H9 (cell line): ENCODE measurements at regions not wholly inside any gene's neighbourhood (a gene's known extent, or its start where the extent isn't known, plus 50 kb on each side); places are given as distances from the start of the nearest gene placed in this dataset.

Source experiments
- DNase-seq: peaks from one replicate; pipeline ENCODE4 v3.0.0-alpha.2; 2017
- H2AFZ ChIP-seq: one replicate; pipeline ENCODE4 v1.6.1; 2013; ENCODE audit warnings: mild to moderate bottlenecking, low read length, control low read depth, moderate library complexity
- H2AK5ac ChIP-seq: 2 replicates; pipeline ENCODE4 v1.6.1; 2013; ENCODE audit warnings: low read length, control low read depth, mixed read lengths; ENCODE audit not compliant: insufficient read length
- H2BK120ac ChIP-seq: one replicate; pipeline ENCODE4 v1.6.1; 2013; ENCODE audit warnings: low read depth, mild to moderate bottlenecking, low read length, control low read depth, inconsistent platforms; ENCODE audit not compliant: poor library complexity, severe bottlenecking
- H2BK12ac ChIP-seq: 2 replicates; pipeline ENCODE4 v1.6.1; 2013; ENCODE audit warnings: low read length, control low read depth, mixed read lengths, low read depth; ENCODE audit not compliant: insufficient read length
- H2BK15ac ChIP-seq: 2 replicates; pipeline ENCODE4 v1.6.1; 2013; ENCODE audit warnings: low read depth, low read length, control low read depth
- H2BK20ac ChIP-seq: one replicate; pipeline ENCODE4 v1.6.1; 2013; ENCODE audit warnings: low read depth, mild to moderate bottlenecking, low read length, control low read depth, inconsistent platforms; ENCODE audit not compliant: poor library complexity, severe bottlenecking
- H2BK5ac ChIP-seq: 2 replicates; pipeline ENCODE4 v1.6.1; 2013; ENCODE audit warnings: low read length, control low read depth, mixed read lengths; ENCODE audit not compliant: insufficient read length
- H3K14ac ChIP-seq: 2 replicates; pipeline ENCODE4 v1.6.1; 2013; ENCODE audit warnings: low read length, control low read depth; ENCODE audit not compliant: insufficient read depth
- H3K18ac ChIP-seq: 2 replicates; pipeline ENCODE4 v1.6.1; 2013; ENCODE audit warnings: low read depth, mild to moderate bottlenecking, mixed read lengths, low read length, control low read depth; ENCODE audit not compliant: insufficient read length
- H3K23ac ChIP-seq: 2 replicates; pipeline ENCODE4 v1.6.1; 2013; ENCODE audit warnings: low read length, control low read depth, mixed read lengths, low read depth; ENCODE audit not compliant: insufficient read length
- H3K23me2 ChIP-seq: 2 replicates; pipeline ENCODE4 v1.6.1; 2013; ENCODE audit warnings: low read depth, mild to moderate bottlenecking, mixed read lengths, low read length, control low read depth; ENCODE audit not compliant: insufficient read length, poor library complexity, severe bottlenecking
- H3K27ac ChIP-seq: 2 replicates; pipeline ENCODE4 v1.5.1; 2013; ENCODE audit warnings: low read length, control low read depth, mixed read lengths, low read depth; ENCODE audit not compliant: insufficient read length
- H3K27me3 ChIP-seq: 2 replicates; pipeline ENCODE4 v1.6.1; 2013; ENCODE audit warnings: low read length, control low read depth, inconsistent platforms; ENCODE audit not compliant: insufficient read depth
- H3K4ac ChIP-seq: 2 replicates; pipeline ENCODE4 v1.6.1; 2013; ENCODE audit warnings: low read depth, mild to moderate bottlenecking, control low read depth, inconsistent platforms, low read length, moderate library complexity
- H3K4me1 ChIP-seq: 2 replicates; pipeline ENCODE4 v1.6.1; 2013; ENCODE audit warnings: low read length, control low read depth, inconsistent platforms; ENCODE audit not compliant: insufficient read depth
- H3K4me2 ChIP-seq: 2 replicates; pipeline ENCODE4 v1.6.1; 2013; ENCODE audit warnings: low read length, control low read depth, mixed read lengths; ENCODE audit not compliant: insufficient read length, insufficient read depth
- H3K56ac ChIP-seq: 2 replicates; pipeline ENCODE4 v1.6.1; 2013; ENCODE audit warnings: low read depth, mild to moderate bottlenecking, mixed read lengths, low read length, control low read depth; ENCODE audit not compliant: insufficient read length
- H3K79me1 ChIP-seq: 2 replicates; pipeline ENCODE4 v1.6.1; 2013; ENCODE audit warnings: low read depth, mild to moderate bottlenecking, moderate library complexity, low read length, control low read depth, inconsistent platforms; ENCODE audit not compliant: insufficient read depth, poor library complexity, severe bottlenecking
- H3K79me2 ChIP-seq: 2 replicates; pipeline ENCODE4 v1.6.1; 2013; ENCODE audit warnings: low read length, control low read depth, inconsistent platforms; ENCODE audit not compliant: insufficient read depth
- H3K9ac ChIP-seq: 2 replicates; pipeline ENCODE4 v1.6.1; 2013; ENCODE audit warnings: low read length, control low read depth, mixed read lengths; ENCODE audit not compliant: insufficient read length; ENCODE audit errors: extremely low read depth
- H3K9me3 ChIP-seq: one replicate; pipeline ENCODE4 v1.6.1; 2013; ENCODE audit warnings: low read depth, low read length, inconsistent platforms; ENCODE audit not compliant: control insufficient read depth
- H3T11ph ChIP-seq: one replicate; pipeline ENCODE4 v1.6.1; 2013; ENCODE audit warnings: mild to moderate bottlenecking, low read length, control low read depth, inconsistent platforms
- H4K20me1 ChIP-seq: one replicate; pipeline ENCODE4 v1.6.1; 2013; ENCODE audit not compliant: control insufficient read depth, insufficient read length, insufficient read depth
- H4K5ac ChIP-seq: 2 replicates; pipeline ENCODE4 v1.6.1; 2013; ENCODE audit warnings: low read depth, mild to moderate bottlenecking, mixed read lengths, low read length, control low read depth; ENCODE audit not compliant: insufficient read length
- H4K8ac ChIP-seq: replicated peaks from 2 replicates; pipeline ENCODE4 v1.6.1; 2013; ENCODE audit warnings: low read length, control low read depth, mixed read lengths, low read depth; ENCODE audit not compliant: insufficient read length
- H4K91ac ChIP-seq: 2 replicates; pipeline ENCODE4 v1.6.1; 2013; ENCODE audit warnings: low read depth, mild to moderate bottlenecking, moderate library complexity, mixed read lengths, low read length, control low read depth; ENCODE audit not compliant: insufficient read length
- H3K27ac Mint-ChIP-seq, 3 experiments: 2 replicates in 2 of 3; 3 replicates in 1 of 3; pipeline ENCODE4 v1.8.0; 2020 to 2021; ENCODE audit warnings: mixed read lengths in 3 of 3, mild to moderate bottlenecking in 1 of 3, moderate library complexity in 1 of 3
- H3K27me3 Mint-ChIP-seq: 2 replicates; pipeline ENCODE4 v1.8.0; 2021; ENCODE audit warnings: low read depth, mild to moderate bottlenecking, moderate library complexity, mixed read lengths
- H3K36me3 Mint-ChIP-seq, 3 experiments: 2 replicates in 2 of 3; 3 replicates in 1 of 3; pipeline ENCODE4 v1.8.0; 2020 to 2021; ENCODE audit warnings: low read depth in 3 of 3, mixed read lengths in 3 of 3; ENCODE audit not compliant: insufficient read depth in 1 of 3
- H3K4me1 Mint-ChIP-seq, 2 experiments: 2 replicates each; pipeline ENCODE4 v1.8.0; 2020; ENCODE audit warnings: mixed read lengths in 2 of 2
- H3K4me3 Mint-ChIP-seq, 2 experiments: 2 replicates in 1 of 2; 3 replicates in 1 of 2; pipeline ENCODE4 v1.8.0; 2020 to 2021; ENCODE audit warnings: mild to moderate bottlenecking in 2 of 2, mixed read lengths in 2 of 2, moderate library complexity in 1 of 2
- H3K9me3 Mint-ChIP-seq, 2 experiments: 2 replicates in 1 of 2; 3 replicates in 1 of 2; pipeline ENCODE4 v1.8.0; 2020; ENCODE audit warnings: mild to moderate bottlenecking in 2 of 2, mixed read lengths in 2 of 2, moderate library complexity in 1 of 2
- TF ChIP-seq, protein P1 (sequence below): fragments of 200-600 bp; sonication (generic); conservative IDR thresholded peaks from 3 replicates; pipeline ENCODE4 v1.8.0; 2021; ENCODE audit warnings: antibody characterized with exemption, mild to moderate bottlenecking

DNA sequence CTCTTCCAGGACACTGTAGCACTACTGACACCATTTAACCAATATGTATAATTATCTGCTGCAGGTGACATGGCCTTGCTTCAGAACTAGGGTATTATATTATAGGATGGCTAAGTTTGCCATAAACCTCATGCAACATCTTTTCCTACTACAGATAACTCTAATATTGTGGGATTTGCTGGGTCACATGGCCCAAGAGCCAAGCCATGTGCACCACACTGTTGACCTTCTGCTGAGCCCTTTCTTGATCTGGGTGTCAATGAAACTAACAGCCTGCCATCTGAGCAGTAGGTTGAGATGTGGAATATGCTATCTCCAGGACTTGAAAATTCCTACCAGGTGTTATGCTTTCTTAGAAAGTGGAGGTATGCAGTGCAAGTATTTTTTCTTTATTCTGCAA, 2291.1 kb downstream of the MRPL39 start:
- H2AFZ ChIP-seq: no peak overlapping the region
- no peaks in the 10 kb centered on the region for H4K20me1 ChIP-seq
- H3K9ac ChIP-seq: no peak overlapping the region
- no peak overlapping the region for H3K14ac ChIP-seq
- no peak overlapping the region for H2BK15ac ChIP-seq
- H4K91ac ChIP-seq: no peak overlapping the region
- no peak overlapping the region for H3K18ac ChIP-seq
- no peak overlapping the region for H2BK5ac ChIP-seq
- H3K4ac ChIP-seq: no peak overlapping the region
- no peak overlapping the region for H4K5ac ChIP-seq
- TF ChIP-seq, protein P1, sequence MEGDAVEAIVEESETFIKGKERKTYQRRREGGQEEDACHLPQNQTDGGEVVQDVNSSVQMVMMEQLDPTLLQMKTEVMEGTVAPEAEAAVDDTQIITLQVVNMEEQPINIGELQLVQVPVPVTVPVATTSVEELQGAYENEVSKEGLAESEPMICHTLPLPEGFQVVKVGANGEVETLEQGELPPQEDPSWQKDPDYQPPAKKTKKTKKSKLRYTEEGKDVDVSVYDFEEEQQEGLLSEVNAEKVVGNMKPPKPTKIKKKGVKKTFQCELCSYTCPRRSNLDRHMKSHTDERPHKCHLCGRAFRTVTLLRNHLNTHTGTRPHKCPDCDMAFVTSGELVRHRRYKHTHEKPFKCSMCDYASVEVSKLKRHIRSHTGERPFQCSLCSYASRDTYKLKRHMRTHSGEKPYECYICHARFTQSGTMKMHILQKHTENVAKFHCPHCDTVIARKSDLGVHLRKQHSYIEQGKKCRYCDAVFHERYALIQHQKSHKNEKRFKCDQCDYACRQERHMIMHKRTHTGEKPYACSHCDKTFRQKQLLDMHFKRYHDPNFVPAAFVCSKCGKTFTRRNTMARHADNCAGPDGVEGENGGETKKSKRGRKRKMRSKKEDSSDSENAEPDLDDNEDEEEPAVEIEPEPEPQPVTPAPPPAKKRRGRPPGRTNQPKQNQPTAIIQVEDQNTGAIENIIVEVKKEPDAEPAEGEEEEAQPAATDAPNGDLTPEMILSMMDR: no peak
- H2AK5ac ChIP-seq: no peak overlapping the region
- no peak overlapping the region for H4K8ac ChIP-seq
- no peak overlapping the region for H3K23ac ChIP-seq
- Mint-ChIP-seq H3K4me1 (peaks cover 3% of the 10 kb centered on the region in 2 experiments; a peak in 2 of 4 replicates), H3K4me3 (no peak overlapping the region), H3K36me3 (no peaks in the 10 kb centered on the region), H3K27ac (no peak overlapping the region), H3K9me3 (no peaks in the 10 kb centered on the region), H3K27me3 (no peaks in the 10 kb centered on the region)
- no peak overlapping the region for H3K27ac ChIP-seq
- no peak overlapping the region for H3K4me2 ChIP-seq
- H3K27me3 ChIP-seq: no peaks in the 10 kb centered on the region
- no peaks in the 10 kb centered on the region for H3K23me2 ChIP-seq
- H3K79me2 ChIP-seq: no peaks in the 10 kb centered on the region
- no peaks in the 10 kb centered on the region for H3K9me3 ChIP-seq
- H2BK120ac ChIP-seq: no peak overlapping the region
- H3K56ac ChIP-seq: no peak overlapping the region
- no peak overlapping the region for H2BK20ac ChIP-seq
- H3K79me1 ChIP-seq: no peaks in the 10 kb centered on the region
- H2BK12ac ChIP-seq: no peak overlapping the region
- no peak overlapping the region for H3T11ph ChIP-seq
- DNase-seq: no peak
- H3K4me1 ChIP-seq: no peaks in the 10 kb centered on the region
